ENCODE measurements at regions not wholly inside any gene's neighbourhood (a gene's known extent, or its start where the extent isn't known, plus 50 kb on each side); places are given as distances from the start of the nearest gene placed in this dataset.
"Not testable (repeated sequence)": the region's sequence is repeated elsewhere in the genome, so short reads cannot be mapped to it uniquely, and the experiment has no call there.

GRCh38 chr21:15640113-15640512 lies 89.7 kb upstream of the USP25 start:
- DNase-seq = not testable (repeated sequence)

- no peak for DNase-seq
Measured at GRCh38 chr21:15644489-15644888, 85.3 kb upstream of the USP25 start.

- no peak for DNase-seq
Measured at GRCh38 chr21:15645830-15646229, 84.0 kb upstream of the USP25 start.

GRCh38 chr21:15650735-15651134 lies 79.0 kb upstream of the USP25 start:
- no peak for DNase-seq

GRCh38 chr21:15651172-15651571 lies 78.6 kb upstream of the USP25 start:
- no peak for DNase-seq

- DNase-seq = no peak
Measured at GRCh38 chr21:15653710-15654109, 76.1 kb upstream of the USP25 start.

GRCh38 chr21:15654171-15654570 lies 75.6 kb upstream of the USP25 start:
- DNase-seq = no peak

GRCh38 chr21:15659753-15660422 lies 69.9 kb upstream of the USP25 start:
- DNase-seq = no peak

- no peak for DNase-seq
Measured at GRCh38 chr21:15660423-15660804, 69.4 kb upstream of the USP25 start.

GRCh38 chr21:15667010-15667409 lies 62.8 kb upstream of the USP25 start:
- DNase-seq = no peak

GRCh38 chr21:15667819-15668218 lies 62.0 kb upstream of the USP25 start:
- no peak for DNase-seq

- DNase-seq = no peak
Measured at GRCh38 chr21:15669247-15669646, 60.5 kb upstream of the USP25 start.

- DNase-seq = no peak
Measured at GRCh38 chr21:15671188-15671587, 58.6 kb upstream of the USP25 start.

- DNase-seq = not testable (repeated sequence)
Measured at GRCh38 chr21:15672578-15672977, 57.2 kb upstream of the USP25 start.

- DNase-seq = no peak
Measured at GRCh38 chr21:15676935-15677334, 52.8 kb upstream of the USP25 start.

- DNase-seq = no peak
Measured at GRCh38 chr21:15679630-15680029, 50.2 kb upstream of the USP25 start.
